K562 (cell line): ENCODE measurements at regions not wholly inside any gene's neighbourhood (a gene's known extent, or its start where the extent isn't known, plus 50 kb on each side); places are given as distances from the start of the nearest gene placed in this dataset.

Experiments
- ATAC-seq: fragments of 200-7000 bp; cut with Tn5 transposase; 3 replicates; pipeline ENCODE4 v1.9.1; 2020; ENCODE audit warnings: moderate library complexity
- BruUV-seq: library from RNA; stranded (reverse); fragments of 400-500 nt; replicated peaks from 2 replicates; lab custom pipeline; 2021; lab: Mats Ljungman, UMichigan
- CTCF ChIA-PET: fragments of 300-600 bp; formaldehyde crosslinking; extraction: SDS; loops from one replicate; lab custom pipeline; 2021; ENCODE audit warnings: low intra/inter-chr PET ratio; lab: Yijun Ruan, JAX
- POLR2A ChIA-PET: fragments of 300-600, 350-650 bp; sonication (Branson Sonifier 250); formaldehyde crosslinking; extraction: SDS; loops from one replicate; lab custom pipeline; 2021; ENCODE audit warnings: antibody characterized with exemption, inconsistent platforms; lab: Yijun Ruan, JAX
- DNase-seq, 4 experiments: peaks; one replicate each; pipeline versions ENCODE4 v3.0.0 to v3.0.0-alpha.2; 2011 to 2018; ENCODE audit warnings: low spot score in 3 of 4, mixed read lengths in 3 of 4; ENCODE audit errors: extremely low read depth in 1 of 4
- FAIRE-seq: peaks from 2 replicates; lab custom pipeline; 2011; peaks lifted over from hg19 to GRCh38; lab: Jason Lieb, UNC
- H2AFZ ChIP-seq: 2 replicates; pipeline ENCODE4 v1.6.0; 2011; ENCODE audit warnings: low read depth, low read length, control low read depth, inconsistent platforms
- H3K27ac ChIP-seq: fragments of 200-600 bp; 3 replicates; pipeline ENCODE4 v1.8.0; 2011; ENCODE audit warnings: low read depth, mild to moderate bottlenecking, control low read depth, inconsistent platforms, low read length, moderate library complexity, mixed read lengths; ENCODE audit errors: extremely low read depth
- H3K27me3 ChIP-seq, 2 experiments: fragments of 300-600 bp in 1 of 2; 2 replicates in 1 of 2; 3 replicates in 1 of 2; pipeline versions ENCODE4 v1.6.0 to v1.8.0; 2011; ENCODE audit warnings: inconsistent platforms in 2 of 2, low read length in 2 of 2, mild to moderate bottlenecking in 1 of 2, mixed read lengths in 1 of 2, moderate library complexity in 1 of 2; ENCODE audit not compliant: control insufficient read depth in 2 of 2, insufficient read depth in 2 of 2
- H3K36me3 ChIP-seq: fragments of 300-600 bp; 3 replicates; pipeline ENCODE4 v1.8.0; 2011; ENCODE audit warnings: mild to moderate bottlenecking, low read length, inconsistent platforms; ENCODE audit not compliant: control insufficient read depth, insufficient read depth
- H3K4me1 ChIP-seq, 2 experiments: fragments of 200-600 bp in 1 of 2; replicated peaks in 1 of 2; 2 replicates in 1 of 2; 3 replicates in 1 of 2; pipeline versions ENCODE4 v1.5.1 to v1.8.0; 2011; ENCODE audit warnings: inconsistent platforms in 2 of 2, low read length in 2 of 2, mild to moderate bottlenecking in 1 of 2, mixed read lengths in 1 of 2, moderate library complexity in 1 of 2; ENCODE audit not compliant: control insufficient read depth in 2 of 2, insufficient read depth in 2 of 2
- H3K4me2 ChIP-seq: 2 replicates; pipeline ENCODE4 v1.6.1; 2011; ENCODE audit warnings: low read length, control low read depth, inconsistent platforms, mixed read lengths; ENCODE audit not compliant: insufficient read depth
- H3K4me3 ChIP-seq: fragments of 200-600 bp; sonication (generic), shearing (Covaris generic); 2 replicates; pipeline ENCODE4 v1.5.1; 2016; ENCODE audit warnings: control low read depth, inconsistent platforms
- H3K79me2 ChIP-seq: fragments of 200-600 bp; 3 replicates; pipeline ENCODE4 v1.8.0; 2011; ENCODE audit warnings: low read length, inconsistent platforms; ENCODE audit not compliant: control insufficient read depth, insufficient read depth
- H3K9ac ChIP-seq, 2 experiments: 2 replicates each; pipeline versions ENCODE4 v1.6.0 to v1.6.1; 2011; ENCODE audit warnings: low read depth in 2 of 2, low read length in 2 of 2, control low read depth in 1 of 2, inconsistent platforms in 1 of 2, mild to moderate bottlenecking in 1 of 2, mixed read lengths in 1 of 2; ENCODE audit not compliant: insufficient read depth in 1 of 2
- H3K9me1 ChIP-seq: one replicate; pipeline ENCODE4 v1.6.0; 2011; ENCODE audit warnings: inconsistent platforms, mild to moderate bottlenecking, low read length, moderate library complexity; ENCODE audit not compliant: control insufficient read depth, insufficient read depth
- H3K9me3 ChIP-seq: replicated peaks from 2 replicates; pipeline ENCODE4 v1.5.1; 2011; ENCODE audit warnings: low read depth, low read length, inconsistent platforms; ENCODE audit not compliant: control insufficient read depth, insufficient read depth
- H4K20me1 ChIP-seq: replicated peaks from 2 replicates; pipeline ENCODE4 v1.6.1; 2011; ENCODE audit warnings: low read length, inconsistent platforms, mixed read lengths; ENCODE audit not compliant: control insufficient read depth, insufficient read depth
- CCNT2 ChIP-seq: IDR thresholded peaks from 2 replicates; pipeline ENCODE4 v1.6.1; 2011; ENCODE audit warnings: borderline replicate concordance, low read depth, mild to moderate bottlenecking, moderate library complexity, mixed read lengths, low read length; ENCODE audit not compliant: insufficient read length; ENCODE audit errors: extremely low read depth
- CEBPB ChIP-seq: fragments of 450-650 bp; IDR thresholded peaks from 2 replicates; pipeline ENCODE4 v1.6.1; 2016; ENCODE audit warnings: missing genetic modification characterization, missing compliant biosample characterization
- ELF2 ChIP-seq: fragments of 250-450 bp; sonication (Bioruptor Pico); IDR thresholded peaks from 2 replicates; pipeline ENCODE4 v1.5.0; 2021; ENCODE audit warnings: mild to moderate bottlenecking
- EP400 ChIP-seq: fragments of 450-650 bp; IDR thresholded peaks from 2 replicates; pipeline ENCODE4 v1.6.1; 2017; ENCODE audit warnings: antibody characterized with exemption, mild to moderate bottlenecking, moderate library complexity
- HNRNPK ChIP-seq: fragments of 200-400 bp; formaldehyde crosslinking; IDR thresholded peaks from one replicate; pipeline ENCODE4 v1.6.1; 2018; ENCODE audit warnings: mild to moderate bottlenecking, low read depth, low read length; ENCODE audit not compliant: poor library complexity, severe bottlenecking
- SAFB ChIP-seq: fragments of 200-400 bp; formaldehyde crosslinking; IDR thresholded peaks from 2 replicates; pipeline ENCODE4 v1.6.1; 2017; ENCODE audit warnings: low read depth, low read length, borderline replicate concordance
- ZNF143 ChIP-seq: sonication (generic); formaldehyde crosslinking; IDR thresholded peaks from 2 replicates; pipeline ENCODE4 v1.9.0; 2022; ENCODE audit warnings: mild to moderate bottlenecking, missing genetic modification reagents
- ZNF217 ChIP-seq: sonication (generic); formaldehyde crosslinking; IDR thresholded peaks from 2 replicates; pipeline ENCODE4 v1.8.0; 2022; ENCODE audit warnings: mild to moderate bottlenecking, missing genetic modification reagents
- ZNF518B ChIP-seq: fragments of 250-450 bp; sonication (Bioruptor Pico); IDR thresholded peaks from 2 replicates; pipeline ENCODE4 v1.5.0; 2021; ENCODE audit warnings: mild to moderate bottlenecking, moderate library complexity
- WGBS: fragments of 100-300 bp; shearing (Covaris generic); methylation state at CpG from one replicate; pipeline ENCODE4 v1.1.6; 2016; ENCODE audit warnings: low coverage, mixed read lengths; ENCODE audit not compliant: insufficient coverage; ENCODE audit errors: missing lambda C conversion rate; 5-methylcytosine and 5-hydroxymethylcytosine counted together
- in situ Hi-C: fragments of 300-500 bp; cut with MboI; formaldehyde crosslinking; loops from 4 replicates; pipeline ENCODE4 v1.15.0; 2018; ENCODE audit warnings: inconsistent platforms, mixed read lengths
- intact Hi-C: fragments of 100-400 bp; cut with micrococcal nuclease; formaldehyde crosslinking; loops from 2 replicates; pipeline ENCODE4 v1.14.2; 2022
- TF ChIP-seq, protein P1 (sequence below): sonication (generic); formaldehyde crosslinking; IDR thresholded peaks from 2 replicates; pipeline ENCODE4 v1.8.1; 2023; ENCODE audit warnings: mild to moderate bottlenecking, missing genetic modification reagents
- TF ChIP-seq, protein P2 (sequence below): fragments of 450-650 bp; IDR thresholded peaks from 2 replicates; pipeline ENCODE4 v1.6.1; 2018; ENCODE audit warnings: mild to moderate bottlenecking, low read depth; ENCODE audit not compliant: partially characterized antibody
- TF ChIP-seq, protein P3 (sequence below): fragments of 450-650 bp; formaldehyde crosslinking; IDR thresholded peaks from 2 replicates; pipeline ENCODE4 v1.4.0; 2020; ENCODE audit warnings: mild to moderate bottlenecking, moderate library complexity

DNA sequence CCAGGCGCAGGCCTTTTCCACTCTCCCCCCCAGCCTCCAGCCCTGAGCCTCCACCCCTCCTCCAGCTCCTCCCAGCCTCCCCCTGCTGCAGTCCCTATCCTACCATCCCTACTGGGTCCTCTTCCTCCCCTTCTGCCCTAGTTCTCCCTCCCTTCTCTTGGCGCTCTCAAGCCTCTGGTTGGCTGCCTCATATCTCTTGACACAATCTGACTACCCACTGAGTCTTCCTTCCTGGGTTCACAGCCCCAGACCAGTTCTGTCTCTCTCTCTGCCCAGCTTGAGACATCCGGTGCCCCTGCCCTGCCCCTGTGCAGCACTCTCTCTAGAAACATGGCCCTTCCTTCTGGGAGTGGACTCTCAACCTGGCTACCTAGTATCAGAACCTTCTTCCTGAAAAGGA is 76.2 kb downstream of the TSPAN17 start:
- no peak overlapping the region for H3K4me2 ChIP-seq
- ATAC-seq (no peak), DNase-seq (no peak), FAIRE-seq (no peak)
- peaks cover 6% of the 10 kb centered on the region; the same call in 1 of the 2 replicates for H3K9me3 ChIP-seq
- H3K4me3 ChIP-seq: no peak overlapping the region
- CTCF ChIA-PET: no interaction called here
- POLR2A ChIA-PET: interaction anchor here (1.1 kb wide), 1 partner anchor 11 kb away, joined by 3 read pairs; no protein-coding TSS in a partner anchor
- BruUV-seq: no TSS peak
- H3K79me2 ChIP-seq: no peaks in the 10 kb centered on the region
- peaks cover 4% of the 10 kb centered on the region for H4K20me1 ChIP-seq
- in situ Hi-C loops (no loop called here), intact Hi-C loops (no loop called here)
- no peaks in the 10 kb centered on the region for H3K9me1 ChIP-seq
- whole genome bisulfite sequencing: 6% methylated on average over 2 of the region's 3 CpGs
- peaks cover 64 to 89% of the 10 kb centered on the region in 2 experiments for H3K27me3 ChIP-seq
- H3K4me1 ChIP-seq: peaks cover 0 to 4% of the 10 kb centered on the region in 2 experiments; a peak in 2 of 5 replicates
- H2AFZ ChIP-seq: no peak overlapping the region
- no peaks in the 10 kb centered on the region for H3K36me3 ChIP-seq
- no peak overlapping the region for H3K27ac ChIP-seq
- no peak overlapping the region; a peak in 1 of 4 replicates for H3K9ac ChIP-seq
- TF ChIP-seq EP400 (no peak), SAFB (no peak), HNRNPK (no peak), CEBPB (no peak), ELF2 (CRISPR knock-in tag) (no peak), ZNF518B (CRISPR knock-in tag) (no peak), ZNF143 (CRISPR knock-in tag) (no peak), ZNF217 (CRISPR knock-in tag) (no peak), CCNT2 (no peak)
- TF ChIP-seq, protein P1, sequence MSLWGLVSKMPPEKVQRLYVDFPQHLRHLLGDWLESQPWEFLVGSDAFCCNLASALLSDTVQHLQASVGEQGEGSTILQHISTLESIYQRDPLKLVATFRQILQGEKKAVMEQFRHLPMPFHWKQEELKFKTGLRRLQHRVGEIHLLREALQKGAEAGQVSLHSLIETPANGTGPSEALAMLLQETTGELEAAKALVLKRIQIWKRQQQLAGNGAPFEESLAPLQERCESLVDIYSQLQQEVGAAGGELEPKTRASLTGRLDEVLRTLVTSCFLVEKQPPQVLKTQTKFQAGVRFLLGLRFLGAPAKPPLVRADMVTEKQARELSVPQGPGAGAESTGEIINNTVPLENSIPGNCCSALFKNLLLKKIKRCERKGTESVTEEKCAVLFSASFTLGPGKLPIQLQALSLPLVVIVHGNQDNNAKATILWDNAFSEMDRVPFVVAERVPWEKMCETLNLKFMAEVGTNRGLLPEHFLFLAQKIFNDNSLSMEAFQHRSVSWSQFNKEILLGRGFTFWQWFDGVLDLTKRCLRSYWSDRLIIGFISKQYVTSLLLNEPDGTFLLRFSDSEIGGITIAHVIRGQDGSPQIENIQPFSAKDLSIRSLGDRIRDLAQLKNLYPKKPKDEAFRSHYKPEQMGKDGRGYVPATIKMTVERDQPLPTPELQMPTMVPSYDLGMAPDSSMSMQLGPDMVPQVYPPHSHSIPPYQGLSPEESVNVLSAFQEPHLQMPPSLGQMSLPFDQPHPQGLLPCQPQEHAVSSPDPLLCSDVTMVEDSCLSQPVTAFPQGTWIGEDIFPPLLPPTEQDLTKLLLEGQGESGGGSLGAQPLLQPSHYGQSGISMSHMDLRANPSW: no peak
- TF ChIP-seq, protein P2, sequence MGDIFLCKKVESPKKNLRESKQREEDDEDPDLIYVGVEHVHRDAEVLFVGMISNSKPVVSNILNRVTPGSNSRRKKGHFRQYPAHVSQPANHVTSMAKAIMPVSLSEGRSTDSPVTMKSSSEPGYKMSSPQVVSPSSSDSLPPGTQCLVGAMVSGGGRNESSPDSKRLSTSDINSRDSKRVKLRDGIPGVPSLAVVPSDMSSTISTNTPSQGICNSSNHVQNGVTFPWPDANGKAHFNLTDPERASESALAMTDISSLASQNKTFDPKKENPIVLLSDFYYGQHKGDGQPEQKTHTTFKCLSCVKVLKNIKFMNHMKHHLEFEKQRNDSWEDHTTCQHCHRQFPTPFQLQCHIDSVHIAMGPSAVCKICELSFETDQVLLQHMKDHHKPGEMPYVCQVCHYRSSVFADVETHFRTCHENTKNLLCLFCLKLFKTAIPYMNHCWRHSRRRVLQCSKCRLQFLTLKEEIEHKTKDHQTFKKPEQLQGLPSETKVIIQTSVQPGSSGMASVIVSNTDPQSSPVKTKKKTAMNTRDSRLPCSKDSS: no peak
- TF ChIP-seq, protein P3, sequence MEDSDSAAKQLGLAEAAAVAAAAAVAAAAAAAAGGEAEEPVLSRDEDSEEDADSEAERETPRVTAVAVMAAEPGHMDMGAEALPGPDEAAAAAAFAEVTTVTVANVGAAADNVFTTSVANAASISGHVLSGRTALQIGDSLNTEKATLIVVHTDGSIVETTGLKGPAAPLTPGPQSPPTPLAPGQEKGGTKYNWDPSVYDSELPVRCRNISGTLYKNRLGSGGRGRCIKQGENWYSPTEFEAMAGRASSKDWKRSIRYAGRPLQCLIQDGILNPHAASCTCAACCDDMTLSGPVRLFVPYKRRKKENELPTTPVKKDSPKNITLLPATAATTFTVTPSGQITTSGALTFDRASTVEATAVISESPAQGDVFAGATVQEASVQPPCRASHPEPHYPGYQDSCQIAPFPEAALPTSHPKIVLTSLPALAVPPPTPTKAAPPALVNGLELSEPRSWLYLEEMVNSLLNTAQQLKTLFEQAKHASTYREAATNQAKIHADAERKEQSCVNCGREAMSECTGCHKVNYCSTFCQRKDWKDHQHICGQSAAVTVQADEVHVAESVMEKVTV: no peak
